GM12878 (cell line): ENCODE measurements at regions not wholly inside any gene's neighbourhood (a gene's known extent, or its start where the extent isn't known, plus 50 kb on each side); places are given as distances from the start of the nearest gene placed in this dataset.

Source experiments
- ATAC-seq: fragments of 200-7000 bp; cut with Tn5 transposase; 3 replicates; pipeline ENCODE4 v1.9.1; 2020; ENCODE audit warnings: mild to moderate bottlenecking, moderate library complexity
- BruUV-seq: library from RNA; stranded (reverse); fragments of 400-500 nt; replicated peaks from 2 replicates; lab custom pipeline; 2021; lab: Mats Ljungman, UMichigan
- CTCF ChIA-PET: fragments of 300-600 bp; sonication (Branson Sonifier 250); formaldehyde crosslinking; extraction: SDS; loops from one replicate; lab custom pipeline; 2021; ENCODE audit warnings: inconsistent platforms; lab: Yijun Ruan, JAX
- POLR2A ChIA-PET: fragments of 350-600 bp; formaldehyde crosslinking; extraction: SDS; loops from one replicate; lab custom pipeline; 2021; ENCODE audit warnings: inconsistent platforms; lab: Charles Lee
- RAD21 ChIA-PET: fragments of 300-600 bp; sonication (Branson Sonifier 250); formaldehyde crosslinking; loops from one replicate; lab custom pipeline; 2023; ENCODE audit warnings: antibody characterized with exemption; ENCODE audit not compliant: unreplicated experiment; lab: Charles Lee
- SMC1A ChIA-PET: fragments of 300-600 bp; sonication (Branson Sonifier 250); formaldehyde crosslinking; loops from one replicate; lab custom pipeline; 2023; ENCODE audit not compliant: unreplicated experiment, uncharacterized antibody; lab: Charles Lee
- DNase-seq: peaks from one replicate; pipeline ENCODE4 v3.0.0-alpha.2; 2011; ENCODE audit warnings: low read depth, low spot score
- FAIRE-seq: peaks from 3 replicates; lab custom pipeline; 2011; peaks lifted over from hg19 to GRCh38; lab: Jason Lieb, UNC
- H2AFZ ChIP-seq: 2 replicates; pipeline ENCODE4 v1.6.0; 2011; ENCODE audit warnings: low read depth, low read length, control low read depth; ENCODE audit not compliant: control insufficient read depth
- H3K27ac ChIP-seq: 2 replicates; pipeline ENCODE4 v1.5.1; 2011; ENCODE audit warnings: control low read depth; ENCODE audit not compliant: control insufficient read depth, insufficient read depth
- H3K27me3 ChIP-seq, 2 experiments: replicated peaks in 1 of 2; 2 replicates each; pipeline versions ENCODE4 v1.6.0 to v1.6.1; 2011; ENCODE audit warnings: low read length in 1 of 2; ENCODE audit not compliant: control insufficient read depth in 2 of 2, insufficient read depth in 2 of 2
- H3K36me3 ChIP-seq, 2 experiments: 2 replicates each; pipeline ENCODE4 v1.5.1; 2011; ENCODE audit warnings: low read length in 1 of 2; ENCODE audit not compliant: control insufficient read depth in 2 of 2, insufficient read depth in 2 of 2
- H3K4me1 ChIP-seq: 2 replicates; pipeline ENCODE4 v1.6.1; 2011; ENCODE audit warnings: mild to moderate bottlenecking, low read length, moderate library complexity, mixed read lengths; ENCODE audit not compliant: control insufficient read depth, insufficient read depth
- H3K4me2 ChIP-seq: 2 replicates; pipeline ENCODE4 v1.6.0; 2011; ENCODE audit warnings: control low read depth; ENCODE audit not compliant: control insufficient read depth, insufficient read depth
- H3K4me3 ChIP-seq: fragments of 200-600 bp; sonication (generic); 2 replicates; pipeline ENCODE4 v1.5.1; 2016
- H3K79me2 ChIP-seq: 2 replicates; pipeline ENCODE4 v1.6.0; 2011; ENCODE audit warnings: low read length; ENCODE audit not compliant: control insufficient read depth, insufficient read depth
- H3K9ac ChIP-seq: 2 replicates; pipeline ENCODE4 v1.8.0; 2011; ENCODE audit warnings: low read length, control low read depth, mixed read lengths; ENCODE audit not compliant: control insufficient read depth, insufficient read depth
- H3K9me3 ChIP-seq: replicated peaks from 3 replicates; pipeline ENCODE4 v1.5.1; 2011; ENCODE audit warnings: mild to moderate bottlenecking, low read length; ENCODE audit not compliant: control insufficient read depth, insufficient read depth
- H4K20me1 ChIP-seq: 2 replicates; pipeline ENCODE4 v1.6.0; 2011; ENCODE audit not compliant: control insufficient read depth, insufficient read depth
- DPF2 ChIP-seq: fragments of 450-650 bp; IDR thresholded peaks from 2 replicates; pipeline ENCODE4 v1.6.1; 2017; ENCODE audit warnings: mild to moderate bottlenecking
- E4F1 ChIP-seq: fragments of 450-650 bp; IDR thresholded peaks from 2 replicates; pipeline ENCODE4 v1.6.1; 2018; ENCODE audit warnings: borderline replicate concordance, mild to moderate bottlenecking; ENCODE audit not compliant: partially characterized antibody
- POU2F2 ChIP-seq: IDR thresholded peaks from 3 replicates; pipeline ENCODE4 v1.6.1; 2011; ENCODE audit warnings: low read depth, mild to moderate bottlenecking, low read length, borderline replicate concordance
- RAD21 ChIP-seq: IDR thresholded peaks from 2 replicates; pipeline ENCODE4 v1.6.1; 2011; ENCODE audit warnings: mild to moderate bottlenecking, low read depth, low read length, moderate library complexity; ENCODE audit not compliant: insufficient read depth
- RBBP5 ChIP-seq: fragments of 200-600 bp; sonication (generic); conservative IDR thresholded peaks from 2 replicates; pipeline ENCODE4 v1.6.1; 2016
- WGBS: methylation state at CpG from one replicate; pipeline ENCODE4 v1.1.6; 2016; ENCODE audit warnings: low lambda C conversion rate; ENCODE audit not compliant: insufficient replicate concordance, insufficient coverage; ENCODE audit errors: missing lambda C conversion rate; 5-methylcytosine and 5-hydroxymethylcytosine counted together
- in situ Hi-C: fragments of 300-500 bp; cut with MboI; formaldehyde crosslinking; loops from 9 replicates; pipeline ENCODE4 v1.14.3; 2018; ENCODE audit warnings: mixed read lengths
- intact Hi-C: fragments of 100-400 bp; cut with micrococcal nuclease; formaldehyde crosslinking; loops from one replicate; pipeline ENCODE4 v1.14.2; 2022; ENCODE audit not compliant: unreplicated experiment

GRCh38 chr13:102951808-102952207, 106.0 kb downstream of the ERCC5 start:
- Histone ChIP-seq H3K27me3 (no peaks in the 10 kb centered on the region), H3K4me3 (no peak overlapping the region), H3K36me3 (no peaks in the 10 kb centered on the region), H2AFZ (no peak overlapping the region), H3K4me2 (no peak overlapping the region), H4K20me1 (no peaks in the 10 kb centered on the region), H3K79me2 (no peaks in the 10 kb centered on the region), H3K9ac (no peak overlapping the region), H3K27ac (no peak overlapping the region), H3K9me3 (no peaks in the 10 kb centered on the region; the same call in 1 of the 3 replicates), H3K4me1 (no peaks in the 10 kb centered on the region)
- FAIRE-seq (no peak), DNase-seq (no peak), ATAC-seq (no peak)
- intact Hi-C loops: no loop called here
- ChIA-PET CTCF (interaction anchor here (1.3 kb wide), 1 partner anchor 82 kb away, joined by 3 read pairs; no protein-coding TSS in a partner anchor), RAD21 (no interaction called here), SMC1A (interaction anchor here (5.5 kb wide), 1 partner anchor 19 kb away, joined by 20 read pairs; no protein-coding TSS in a partner anchor), POLR2A (interaction anchor here (0.6 to 1.0 kb wide), 2 partner anchors 19 to 80 kb away, joined by 3 to 4 read pairs; no protein-coding TSS in a partner anchor)
- WGBS: 73% methylated on average over 9 of the region's 9 CpGs
- TF ChIP-seq POU2F2 (no peak), E4F1 (no peak), DPF2 (no peak)
- in situ Hi-C loops: no loop called here
- no TSS peak for BruUV-seq

GRCh38 chr13:102947745-102948405, 102.0 kb downstream of the ERCC5 start:
- SMC1A ChIA-PET: no interaction called here
- CTCF ChIA-PET: no interaction called here
- TF ChIP-seq RAD21 (peak; percentile 29), RBBP5 (no peak)
- TF ChIP-seq, all 136 proteins: peak for 1
- Histone ChIP-seq H3K9ac (no peak overlapping the region), H3K4me1 (no peaks in the 10 kb centered on the region), H3K36me3 (no peaks in the 10 kb centered on the region), H3K4me2 (no peak overlapping the region), H4K20me1 (no peaks in the 10 kb centered on the region), H3K9me3 (no peaks in the 10 kb centered on the region; the same call in 1 of the 3 replicates), H2AFZ (no peak overlapping the region), H3K27me3 (no peaks in the 10 kb centered on the region), H3K79me2 (no peaks in the 10 kb centered on the region), H3K27ac (no peak overlapping the region), H3K4me3 (no peak overlapping the region)
- no peak for FAIRE-seq
- ATAC-seq: no peak
- RAD21 ChIA-PET: no interaction called here
- 55% methylated on average over 8 of the region's 8 CpGs for WGBS
- no peak for DNase-seq
- in situ Hi-C loops (no loop called here), intact Hi-C loops (no loop called here)
- POLR2A ChIA-PET: no interaction called here
- no TSS peak for BruUV-seq
